GM12892 (cell line): ENCODE measurements at regions not wholly inside any gene's neighbourhood (a gene's known extent, or its start where the extent isn't known, plus 50 kb on each side); places are given as distances from the start of the nearest gene placed in this dataset.

ENCODE experiments used
- DNase-seq: peaks from one replicate; pipeline ENCODE4 v3.0.0; 2011; ENCODE audit not compliant: insufficient read length
- FAIRE-seq: peaks from 2 replicates; lab custom pipeline; 2011; peaks lifted over from hg19 to GRCh38; lab: Jason Lieb, UNC
- POLR2A ChIP-seq: IDR thresholded peaks from 2 replicates; pipeline ENCODE4 v1.6.1; 2011; ENCODE audit warnings: low read depth, low read length, control low read depth
- POLR2AphosphoS5 ChIP-seq: IDR thresholded peaks from 2 replicates; pipeline ENCODE4 v1.6.1; 2011; ENCODE audit warnings: low read depth, low read length, control low read depth
- TAF1 ChIP-seq: IDR thresholded peaks from 2 replicates; pipeline ENCODE4 v1.6.1; 2011; ENCODE audit warnings: low read depth, mild to moderate bottlenecking, control low read depth, low read length, borderline replicate concordance

- TF ChIP-seq POLR2A = no peak
- no peak for TF ChIP-seq POLR2AphosphoS5
- TF ChIP-seq TAF1 = no peak
- FAIRE-seq = no peak
- DNase-seq = no peak
Measured at GRCh38 chr9:16025627-16026026, 472.8 kb downstream of the CCDC171 start.

GRCh38 chr9:16026886-16027285 lies 474.0 kb downstream of the CCDC171 start:
- DNase-seq = no peak
- TF ChIP-seq POLR2A (no peak), POLR2AphosphoS5 (no peak), TAF1 (no peak)
- FAIRE-seq = no peak

GRCh38 chr9:16028548-16028947 lies 475.7 kb downstream of the CCDC171 start:
- no peak for TF ChIP-seq TAF1
- TF ChIP-seq POLR2A = no peak
- FAIRE-seq (no peak), DNase-seq (no peak)

- DNase-seq (no peak), FAIRE-seq (no peak)
- TF ChIP-seq TAF1 = no peak
- TF ChIP-seq POLR2A = no peak
- no peak for TF ChIP-seq POLR2AphosphoS5
Measured at GRCh38 chr9:16029046-16029615, 476.3 kb downstream of the CCDC171 start.

GRCh38 chr9:16029796-16030363 lies 477.0 kb downstream of the CCDC171 start:
- TF ChIP-seq POLR2A (no peak), POLR2AphosphoS5 (no peak), TAF1 (no peak)
- DNase-seq (no peak), FAIRE-seq (no peak)

- DNase-seq (no peak), FAIRE-seq (peak; percentile 87)
- TF ChIP-seq POLR2A (no peak), POLR2AphosphoS5 (no peak), TAF1 (no peak)
Measured at GRCh38 chr9:16030528-16031185, 477.8 kb downstream of the CCDC171 start.

- no peak for FAIRE-seq
- TF ChIP-seq POLR2AphosphoS5 (no peak), POLR2A (no peak), TAF1 (no peak)
- DNase-seq = no peak
Measured at GRCh38 chr9:16031486-16031885, 478.6 kb downstream of the CCDC171 start.

- DNase-seq (no peak), FAIRE-seq (no peak)
- TF ChIP-seq TAF1 = no peak
- TF ChIP-seq POLR2A = no peak
- no peak for TF ChIP-seq POLR2AphosphoS5
Measured at GRCh38 chr9:16031971-16032370, 479.1 kb downstream of the CCDC171 start.

- FAIRE-seq (no peak), DNase-seq (no peak)
- TF ChIP-seq POLR2AphosphoS5 = no peak
- TF ChIP-seq TAF1 = no peak
- TF ChIP-seq POLR2A = no peak
Measured at GRCh38 chr9:16032799-16033198, 480.0 kb downstream of the CCDC171 start.

- TF ChIP-seq TAF1 = no peak
- no peak for TF ChIP-seq POLR2AphosphoS5
- no peak for TF ChIP-seq POLR2A
- DNase-seq (no peak), FAIRE-seq (no peak)
Measured at GRCh38 chr9:16033253-16033652, 480.4 kb downstream of the CCDC171 start.

- DNase-seq (no peak), FAIRE-seq (no peak)
- no peak for TF ChIP-seq POLR2AphosphoS5
- no peak for TF ChIP-seq POLR2A
- no peak for TF ChIP-seq TAF1
Measured at GRCh38 chr9:16033921-16034691, 481.3 kb downstream of the CCDC171 start.
